HG02943 (cell line): ENCODE measurements at regions not wholly inside any gene's neighbourhood (a gene's known extent, or its start where the extent isn't known, plus 50 kb on each side); places are given as distances from the start of the nearest gene placed in this dataset.
"Not testable (repeated sequence)": the region's sequence is repeated elsewhere in the genome, so short reads cannot be mapped to it uniquely, and the experiment has no call there.

Source experiments
- ATAC-seq: cut with Tn5 transposase; IDR thresholded peaks from one replicate; pipeline ENCODE4 v1.9.1; 2021; ENCODE audit warnings: mild to moderate bottlenecking, low read depth, moderate library complexity; ENCODE audit not compliant: unreplicated experiment

DNA sequence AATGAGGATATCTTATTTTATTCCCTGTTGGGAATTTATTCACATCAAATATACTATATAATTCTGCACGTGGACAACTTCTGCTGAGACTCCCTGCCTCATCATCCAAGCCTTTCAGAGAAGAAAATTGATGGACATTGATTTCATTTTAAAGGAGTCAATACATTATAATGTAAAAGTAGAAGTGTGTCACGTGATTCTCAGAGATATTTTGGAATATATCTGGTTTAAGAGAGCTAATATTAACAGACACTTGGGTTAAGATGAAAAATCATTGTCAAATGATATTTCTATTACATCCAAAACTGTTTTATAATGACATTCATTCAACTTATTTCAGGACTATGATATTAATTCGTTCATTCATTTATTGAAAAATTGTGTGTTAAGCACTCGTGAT, 314.2 kb downstream of the ADGRL2 start:
- no peak for ATAC-seq

DNA sequence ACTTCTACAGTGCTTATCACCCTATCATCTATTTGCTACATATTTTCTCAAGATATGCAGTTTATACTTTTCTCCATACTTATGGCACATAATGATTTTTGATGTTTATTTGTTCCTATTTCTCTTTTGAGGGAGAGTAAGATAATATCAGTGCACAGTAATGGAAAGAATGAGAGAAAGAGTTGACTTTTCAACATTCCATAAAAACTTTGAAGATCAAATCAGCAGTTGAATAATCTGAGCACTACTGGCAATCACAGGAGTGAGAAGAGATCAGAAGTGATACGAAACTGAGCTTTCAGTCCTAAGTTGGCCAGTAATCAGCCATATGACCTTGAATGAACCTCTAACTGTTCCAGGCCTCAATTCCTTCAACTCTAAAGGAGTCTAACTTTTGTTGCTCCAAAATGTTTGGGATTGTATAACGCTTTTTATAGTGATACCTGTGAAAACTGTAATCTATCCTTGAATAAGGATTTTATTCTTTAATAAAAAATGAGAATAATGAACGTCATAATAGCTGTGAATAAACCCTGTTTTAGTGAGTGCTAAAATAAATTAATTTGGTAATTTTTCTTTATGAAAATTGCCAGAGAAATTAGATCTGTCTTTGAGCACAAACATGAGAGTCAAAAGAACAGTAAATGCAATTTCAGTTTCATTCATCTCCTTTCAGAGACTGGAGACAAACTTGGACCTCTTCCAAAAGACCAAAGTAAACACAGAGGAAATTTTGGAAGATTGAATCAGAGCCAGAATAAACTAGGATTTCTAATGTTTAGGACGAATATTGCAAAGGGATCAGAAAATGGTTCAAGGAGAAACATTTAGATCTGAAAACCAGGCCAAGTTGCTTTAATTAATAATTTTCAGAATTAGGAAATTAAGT, 309.9 kb downstream of the ADGRL2 start:
- no peak for ATAC-seq

GRCh38 chr1:82108843-82109242, 308.1 kb downstream of the ADGRL2 start:
- ATAC-seq, result peak; percentile 96

GRCh38 chr1:82106672-82107071, 305.9 kb downstream of the ADGRL2 start:
- ATAC-seq, result no peak

GRCh38 chr1:82099170-82099569, 298.4 kb downstream of the ADGRL2 start:
- no peak for ATAC-seq

DNA sequence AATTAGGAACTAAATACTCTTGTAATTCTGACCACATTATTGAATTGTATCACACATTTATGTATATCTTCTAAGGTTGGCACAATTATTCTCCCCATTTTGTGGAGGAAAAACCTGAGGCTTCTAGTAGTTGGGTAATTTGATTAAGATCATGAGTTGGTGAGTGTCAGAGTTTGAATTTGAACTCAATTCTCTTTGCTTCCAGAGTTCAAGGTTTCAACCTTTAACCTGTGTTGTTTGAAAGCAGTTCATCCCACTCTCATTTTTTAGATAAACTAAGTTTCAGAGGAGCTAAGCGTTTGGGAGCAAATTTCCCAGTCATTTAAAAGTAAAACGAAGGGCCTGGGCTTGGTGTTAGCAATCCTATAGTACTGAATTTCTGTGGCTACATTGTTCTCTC, 293.4 kb downstream of the ADGRL2 start:
- no peak for ATAC-seq

GRCh38 chr1:82091729-82092128, 291.0 kb downstream of the ADGRL2 start:
- ATAC-seq, result no peak

GRCh38 chr1:82091265-82091664, 290.5 kb downstream of the ADGRL2 start:
- no peak for ATAC-seq

DNA sequence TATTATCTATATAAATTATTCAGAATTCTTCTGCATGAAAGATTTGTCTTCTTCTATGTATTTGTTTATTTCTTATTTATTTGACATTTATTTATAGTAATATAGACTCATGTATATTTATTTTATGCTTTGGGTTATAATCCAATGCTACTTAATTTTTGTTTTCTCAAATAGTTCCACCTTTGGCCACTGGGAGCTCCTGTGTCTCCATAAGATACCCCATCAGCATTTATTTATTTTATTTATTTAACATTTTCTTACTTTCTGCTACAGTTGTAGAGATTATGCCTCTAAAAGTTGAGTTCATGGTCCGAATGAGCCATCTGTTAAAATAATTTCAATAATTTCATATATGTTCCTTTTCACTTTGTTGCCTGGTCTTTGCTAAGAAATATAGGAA, 289.4 kb downstream of the ADGRL2 start:
- no peak for ATAC-seq

GRCh38 chr1:82086739-82087138, 286.0 kb downstream of the ADGRL2 start:
- no peak for ATAC-seq

GRCh38 chr1:82079607-82080006, 278.9 kb downstream of the ADGRL2 start:
- ATAC-seq, result no peak

- no peak for ATAC-seq
Observed at GRCh38 chr1:82073659-82074058, 272.9 kb downstream of the ADGRL2 start.

GRCh38 chr1:82073071-82073470, 272.3 kb downstream of the ADGRL2 start:
- no peak for ATAC-seq

- no peak for ATAC-seq
Observed at GRCh38 chr1:82065916-82066315, 265.2 kb downstream of the ADGRL2 start.

- no peak for ATAC-seq
Observed at GRCh38 chr1:82064691-82065090, 264.0 kb downstream of the ADGRL2 start.

- no peak for ATAC-seq
Observed at GRCh38 chr1:82062206-82062605, 261.5 kb downstream of the ADGRL2 start.

GRCh38 chr1:82059959-82060358, 259.2 kb downstream of the ADGRL2 start:
- no peak for ATAC-seq

GRCh38 chr1:82057011-82057410, 256.3 kb downstream of the ADGRL2 start:
- no peak for ATAC-seq

- not testable (repeated sequence) for ATAC-seq
Observed at GRCh38 chr1:82055375-82055774, 254.6 kb downstream of the ADGRL2 start.

DNA sequence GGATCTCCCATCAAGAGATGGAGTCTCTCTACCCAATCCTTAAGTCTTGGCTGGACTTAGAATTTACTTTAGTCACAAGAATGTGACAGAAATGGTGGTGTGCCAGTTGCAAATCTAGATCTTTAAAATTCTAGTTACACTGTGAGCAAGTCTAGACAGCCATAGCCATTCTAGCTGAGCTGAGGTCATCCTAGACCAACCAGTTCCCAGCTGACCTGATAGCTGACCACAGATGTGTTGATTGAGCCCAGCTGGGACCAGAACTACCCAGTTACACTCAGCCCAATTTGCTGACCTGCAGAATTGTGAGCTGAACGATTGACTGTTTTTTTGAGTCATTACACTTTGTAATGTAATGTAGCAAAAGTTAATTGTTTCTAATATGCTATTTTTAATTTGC, 251.8 kb downstream of the ADGRL2 start:
- ATAC-seq, result no peak

DNA sequence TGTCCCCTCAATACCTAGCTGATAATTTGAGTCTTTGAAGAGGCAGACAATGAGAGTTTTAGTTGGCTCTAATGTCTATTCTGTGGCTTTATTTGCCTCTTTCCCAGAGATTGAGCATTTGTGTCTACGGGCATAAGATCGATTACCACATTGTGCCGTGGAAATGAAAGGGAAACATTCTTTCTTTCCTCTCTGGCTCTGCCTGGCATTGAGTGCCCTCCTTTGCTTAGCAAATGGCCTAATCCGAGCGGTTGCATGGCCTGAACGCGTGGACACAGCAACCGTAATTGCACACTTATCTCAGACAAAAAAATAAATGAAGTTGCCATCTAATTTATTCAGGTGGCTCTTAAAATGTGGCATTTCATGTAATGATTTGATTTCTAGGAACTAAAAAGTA, 247.9 kb downstream of the ADGRL2 start:
- no peak for ATAC-seq

- no peak for ATAC-seq
Observed at GRCh38 chr1:82045221-82045620, 244.5 kb downstream of the ADGRL2 start.
